ENCODE measurements at regions not wholly inside any gene's neighbourhood (a gene's known extent, or its start where the extent isn't known, plus 50 kb on each side); places are given as distances from the start of the nearest gene placed in this dataset.

DNA sequence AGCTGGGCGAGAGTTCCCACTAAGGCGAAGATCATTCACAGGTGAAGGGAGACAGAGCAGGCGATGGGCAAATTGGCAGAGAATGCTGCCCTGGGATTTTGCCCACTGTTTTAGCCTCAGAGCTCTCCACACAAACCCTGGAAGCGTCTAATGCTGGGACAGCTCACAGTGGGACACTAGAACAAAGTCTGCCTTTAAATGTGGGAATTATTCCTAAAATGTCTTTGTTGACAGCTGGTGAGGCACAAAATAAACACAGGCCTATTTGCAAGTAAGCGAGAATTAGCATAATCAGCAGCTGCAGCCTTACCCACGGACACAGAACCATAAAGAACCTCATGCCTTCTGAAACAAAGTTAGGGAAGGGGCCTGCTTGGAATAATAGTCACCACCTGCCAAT lies 824.5 kb downstream of the AACS start:
- TF ChIP-seq, protein P1, sequence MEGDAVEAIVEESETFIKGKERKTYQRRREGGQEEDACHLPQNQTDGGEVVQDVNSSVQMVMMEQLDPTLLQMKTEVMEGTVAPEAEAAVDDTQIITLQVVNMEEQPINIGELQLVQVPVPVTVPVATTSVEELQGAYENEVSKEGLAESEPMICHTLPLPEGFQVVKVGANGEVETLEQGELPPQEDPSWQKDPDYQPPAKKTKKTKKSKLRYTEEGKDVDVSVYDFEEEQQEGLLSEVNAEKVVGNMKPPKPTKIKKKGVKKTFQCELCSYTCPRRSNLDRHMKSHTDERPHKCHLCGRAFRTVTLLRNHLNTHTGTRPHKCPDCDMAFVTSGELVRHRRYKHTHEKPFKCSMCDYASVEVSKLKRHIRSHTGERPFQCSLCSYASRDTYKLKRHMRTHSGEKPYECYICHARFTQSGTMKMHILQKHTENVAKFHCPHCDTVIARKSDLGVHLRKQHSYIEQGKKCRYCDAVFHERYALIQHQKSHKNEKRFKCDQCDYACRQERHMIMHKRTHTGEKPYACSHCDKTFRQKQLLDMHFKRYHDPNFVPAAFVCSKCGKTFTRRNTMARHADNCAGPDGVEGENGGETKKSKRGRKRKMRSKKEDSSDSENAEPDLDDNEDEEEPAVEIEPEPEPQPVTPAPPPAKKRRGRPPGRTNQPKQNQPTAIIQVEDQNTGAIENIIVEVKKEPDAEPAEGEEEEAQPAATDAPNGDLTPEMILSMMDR (IDR thresholded peaks at IDR 0.05) = no peak
- TF ChIP-seq POLR2AphosphoS5 (IDR thresholded peaks at IDR 0.05) (no peak), EP300 (IDR thresholded peaks at IDR 0.05) (no peak), POLR2A (IDR thresholded peaks at IDR 0.05) (no peak)

Data from stomach (tissue), 4 donors.